ENCODE measurements at regions not wholly inside any gene's neighbourhood (a gene's known extent, or its start where the extent isn't known, plus 50 kb on each side); places are given as distances from the start of the nearest gene placed in this dataset.

- DNase-seq, result no peak
These were observed 347.8 kb upstream of the GULP1 start for GRCh38 chr2:187943772-187944369.

- DNase-seq, result no peak
These were observed 341.8 kb upstream of the GULP1 start for GRCh38 chr2:187949859-187950258.

GRCh38 chr2:187951470-187952218 is 340.0 kb upstream of the GULP1 start:
- DNase-seq, result no peak

- DNase-seq, result no peak
These were observed 334.7 kb upstream of the GULP1 start for GRCh38 chr2:187956906-187957534.

GRCh38 chr2:187959821-187960220 is 331.9 kb upstream of the GULP1 start:
- no peak for DNase-seq

GRCh38 chr2:187962538-187962937 is 329.1 kb upstream of the GULP1 start:
- DNase-seq, result no peak

GRCh38 chr2:187964746-187965145 is 326.9 kb upstream of the GULP1 start:
- no peak for DNase-seq

GRCh38 chr2:187966924-187967323 is 324.8 kb upstream of the GULP1 start:
- no peak for DNase-seq

GRCh38 chr2:187971893-187972292 is 319.8 kb upstream of the GULP1 start:
- no peak for DNase-seq

GRCh38 chr2:187976259-187976985 is 315.3 kb upstream of the GULP1 start:
- no peak for DNase-seq

GRCh38 chr2:187976986-187977333 is 314.7 kb upstream of the GULP1 start:
- no peak for DNase-seq

- DNase-seq, result no peak
These were observed 313.3 kb upstream of the GULP1 start for GRCh38 chr2:187978356-187978755.

GRCh38 chr2:187982668-187983067 is 309.0 kb upstream of the GULP1 start:
- no peak for DNase-seq

- DNase-seq, result no peak
These were observed 306.5 kb upstream of the GULP1 start for GRCh38 chr2:187985195-187985594.

- no peak for DNase-seq
These were observed 305.8 kb upstream of the GULP1 start for GRCh38 chr2:187985923-187986322.

GRCh38 chr2:187986390-187987105 is 305.1 kb upstream of the GULP1 start:
- no peak for DNase-seq

- no peak for DNase-seq
These were observed 303.3 kb upstream of the GULP1 start for GRCh38 chr2:187988348-187988747.

GRCh38 chr2:187989925-187990623 is 301.6 kb upstream of the GULP1 start:
- peak; percentile 69 for DNase-seq

- DNase-seq, result no peak
These were observed 300.3 kb upstream of the GULP1 start for GRCh38 chr2:187991389-187991788.

GRCh38 chr2:187994464-187995331 is 297.0 kb upstream of the GULP1 start:
- DNase-seq, result no peak

- no peak for DNase-seq
These were observed 296.1 kb upstream of the GULP1 start for GRCh38 chr2:187995556-187995955.

Measured in NCI-H1436 treated with DMSO at 0.1 percent for 48 hours (cell line).